ENCODE measurements at regions not wholly inside any gene's neighbourhood (a gene's known extent, or its start where the extent isn't known, plus 50 kb on each side); places are given as distances from the start of the nearest gene placed in this dataset.

DNA sequence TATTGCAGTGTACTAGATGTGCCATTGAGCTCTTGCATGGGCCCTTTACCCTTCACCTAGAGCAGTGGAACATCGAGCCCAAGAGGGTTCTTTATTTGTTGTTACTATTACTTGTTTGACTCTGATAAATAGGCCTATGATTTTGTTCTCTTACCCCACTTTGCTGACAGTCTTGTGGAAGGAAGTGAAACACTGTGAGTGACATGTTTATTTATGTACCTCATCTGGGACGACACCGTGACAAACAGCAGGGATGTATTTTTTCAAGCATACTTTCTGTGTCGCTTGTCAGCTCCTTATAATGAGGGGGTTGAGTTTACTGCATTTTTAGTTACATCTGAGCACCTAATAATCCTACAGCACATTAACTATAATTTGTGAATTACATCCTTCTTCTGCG lies 1010.3 kb upstream of the TENM4 start:
- H2BK120ac ChIP-seq (ENCODE audit: low read depth, low read length), result no peak overlapping the region
- no peak overlapping the region for H3K4me3 ChIP-seq (ENCODE audit: insufficient read depth, low read depth, low read length)
- H3K27me3 ChIP-seq (ENCODE audit: control insufficient read depth, insufficient read depth, low read length), result no peaks in the 10 kb centered on the region
- no peaks in the 10 kb centered on the region for H4K20me1 ChIP-seq (ENCODE audit: insufficient read depth, low read length)
- no peak overlapping the region for H3K9ac ChIP-seq (ENCODE audit: low read depth, low read length)
- H3K79me1 ChIP-seq (ENCODE audit: low read depth in 1 of 2, low read length in 2 of 2), result no peaks in the 10 kb centered on the region
- dilution Hi-C loops (cut with HindIII; ENCODE audit: low sequenced_read_pairs, unreplicated experiment) (no loop called here), in situ Hi-C loops (cut with MboI; ENCODE audit: low sequenced_read_pairs) (no loop called here), intact Hi-C loops (cut with micrococcal nuclease) (no loop called here)
- ChIA-PET CTCF (no interaction called here), POLR2A (ENCODE audit: unreplicated experiment) (no interaction called here)
- no peak overlapping the region for H3K27ac ChIP-seq (ENCODE audit: insufficient read depth, low read length)
- no peak overlapping the region for H3K23ac ChIP-seq (ENCODE audit: low read depth, low read length)
- no peak overlapping the region for H3K4ac ChIP-seq (ENCODE audit: low read depth, low read length)
- no peaks in the 10 kb centered on the region for H3K4me1 ChIP-seq (ENCODE audit: control insufficient read depth, insufficient read depth, low read length)
- H2BK5ac ChIP-seq (ENCODE audit: low read depth, low read length, poor library complexity, severe bottlenecking), result no peak overlapping the region
- no TSS peak for BruUV-seq (replicated peaks)
- no peak overlapping the region for H2BK15ac ChIP-seq (ENCODE audit: low read depth, low read length)
- no peaks in the 10 kb centered on the region for H3K9me1 ChIP-seq (ENCODE audit: insufficient read depth, low read length)
- no peak overlapping the region for H2BK20ac ChIP-seq (ENCODE audit: low read depth, low read length)
- TF ChIP-seq POLR2A (IDR thresholded peaks at IDR 0.05; ENCODE audit: low read depth, low read length), result no peak
- TF ChIP-seq RFX5 (IDR thresholded peaks at IDR 0.05; ENCODE audit: low read depth, low read length), result no peak
- no peak for TF ChIP-seq RAD21 (IDR thresholded peaks at IDR 0.05; ENCODE audit: low read length)
- no peak for TF ChIP-seq MXI1 (IDR thresholded peaks at IDR 0.05; ENCODE audit: borderline replicate concordance, low read depth, low read length)
- no peak for TF ChIP-seq MAFK (IDR thresholded peaks at IDR 0.05; ENCODE audit: low read depth, low read length)
- no peak for TF ChIP-seq FOS (IDR thresholded peaks at IDR 0.05; ENCODE audit: low read depth, low read length)
- TF ChIP-seq CHD1 (IDR thresholded peaks at IDR 0.05; ENCODE audit: low read depth, low read length), result no peak
- no peak for TF ChIP-seq MAZ (IDR thresholded peaks at IDR 0.05; ENCODE audit: borderline replicate concordance, low read depth, low read length)
- TF ChIP-seq, protein P1, sequence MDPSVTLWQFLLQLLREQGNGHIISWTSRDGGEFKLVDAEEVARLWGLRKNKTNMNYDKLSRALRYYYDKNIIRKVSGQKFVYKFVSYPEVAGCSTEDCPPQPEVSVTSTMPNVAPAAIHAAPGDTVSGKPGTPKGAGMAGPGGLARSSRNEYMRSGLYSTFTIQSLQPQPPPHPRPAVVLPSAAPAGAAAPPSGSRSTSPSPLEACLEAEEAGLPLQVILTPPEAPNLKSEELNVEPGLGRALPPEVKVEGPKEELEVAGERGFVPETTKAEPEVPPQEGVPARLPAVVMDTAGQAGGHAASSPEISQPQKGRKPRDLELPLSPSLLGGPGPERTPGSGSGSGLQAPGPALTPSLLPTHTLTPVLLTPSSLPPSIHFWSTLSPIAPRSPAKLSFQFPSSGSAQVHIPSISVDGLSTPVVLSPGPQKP (IDR thresholded peaks at IDR 0.05; ENCODE audit: borderline replicate concordance, low read depth, low read length), result no peak
- H2AK5ac ChIP-seq (ENCODE audit: low read depth, low read length), result no peak overlapping the region
- H3K56ac ChIP-seq (ENCODE audit: extremely low read depth, insufficient read depth, low read length), result no peak overlapping the region
- no peaks in the 10 kb centered on the region for H3K36me3 ChIP-seq (ENCODE audit: control insufficient read depth, insufficient read depth, low read length)
- DNase-seq (no peak), ATAC-seq (ENCODE audit: low read depth) (no peak)
- no CpG with 5 or more reads among the region's 5 CpGs for WGBS, 2 experiments (ENCODE audit: extremely low coverage in 2 of 2, insufficient read length in 1 of 2)
- no peak overlapping the region for H2AFZ ChIP-seq (replicated peaks; ENCODE audit: low read length, poor library complexity)
- H2AK9ac ChIP-seq (replicated peaks; ENCODE audit: low read depth, low read length, poor library complexity), result no peak overlapping the region
- H3K9me3 ChIP-seq (ENCODE audit: control insufficient read depth, insufficient read depth, low read length), result no peaks in the 10 kb centered on the region
- H3K18ac ChIP-seq (ENCODE audit: low read depth, low read length), result no peak overlapping the region
- H4K5ac ChIP-seq (ENCODE audit: low read depth, low read length), result no peak overlapping the region
- no peak overlapping the region for H4K91ac ChIP-seq (ENCODE audit: insufficient read depth, low read depth, low read length)
- H4K8ac ChIP-seq (ENCODE audit: low read depth in 2 of 2, low read length in 2 of 2), result no peak overlapping the region
- H3K4me2 ChIP-seq (ENCODE audit: low read depth, low read length), result no peak overlapping the region
- no peak overlapping the region for H3K14ac ChIP-seq (replicated peaks; ENCODE audit: low read depth, low read length)
